ENCODE measurements at regions not wholly inside any gene's neighbourhood (a gene's known extent, or its start where the extent isn't known, plus 50 kb on each side); places are given as distances from the start of the nearest gene placed in this dataset.

- H3K9me3 ChIP-seq = no peaks in the 10 kb centered on the region
- no peak for DNase-seq
- no peak for TF ChIP-seq POLR2A (IDR thresholded peaks at IDR 0.05)
- TF ChIP-seq, protein P1, sequence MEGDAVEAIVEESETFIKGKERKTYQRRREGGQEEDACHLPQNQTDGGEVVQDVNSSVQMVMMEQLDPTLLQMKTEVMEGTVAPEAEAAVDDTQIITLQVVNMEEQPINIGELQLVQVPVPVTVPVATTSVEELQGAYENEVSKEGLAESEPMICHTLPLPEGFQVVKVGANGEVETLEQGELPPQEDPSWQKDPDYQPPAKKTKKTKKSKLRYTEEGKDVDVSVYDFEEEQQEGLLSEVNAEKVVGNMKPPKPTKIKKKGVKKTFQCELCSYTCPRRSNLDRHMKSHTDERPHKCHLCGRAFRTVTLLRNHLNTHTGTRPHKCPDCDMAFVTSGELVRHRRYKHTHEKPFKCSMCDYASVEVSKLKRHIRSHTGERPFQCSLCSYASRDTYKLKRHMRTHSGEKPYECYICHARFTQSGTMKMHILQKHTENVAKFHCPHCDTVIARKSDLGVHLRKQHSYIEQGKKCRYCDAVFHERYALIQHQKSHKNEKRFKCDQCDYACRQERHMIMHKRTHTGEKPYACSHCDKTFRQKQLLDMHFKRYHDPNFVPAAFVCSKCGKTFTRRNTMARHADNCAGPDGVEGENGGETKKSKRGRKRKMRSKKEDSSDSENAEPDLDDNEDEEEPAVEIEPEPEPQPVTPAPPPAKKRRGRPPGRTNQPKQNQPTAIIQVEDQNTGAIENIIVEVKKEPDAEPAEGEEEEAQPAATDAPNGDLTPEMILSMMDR (IDR thresholded peaks at IDR 0.05) = no peak
These were observed 235.4 kb downstream of the FSCB start for GRCh38 chr14:44271637-44272036.

GRCh38 chr14:44271006-44271405, 236.1 kb downstream of the FSCB start:
- DNase-seq = no peak
- intact Hi-C loops (cut with DNase I) = no loop called here
- Histone ChIP-seq H3K27ac (no peak overlapping the region), H3K4me3 (replicated peaks in 1 of 3) (no peak overlapping the region), H3K27me3 (no peaks in the 10 kb centered on the region), H3K4me1 (no peaks in the 10 kb centered on the region), H3K36me3 (no peaks in the 10 kb centered on the region), H3K9me3 (no peaks in the 10 kb centered on the region)
- no peak for TF ChIP-seq POLR2A (IDR thresholded peaks at IDR 0.05)
- TF ChIP-seq, protein P1 (IDR thresholded peaks at IDR 0.05) = no peak
- WGBS, 2 donors = 83 to 88% methylated on average over 3 of the region's 3 CpGs

More at GRCh38 chr14:44271637-44272036, 235.4 kb downstream of the FSCB start:
- intact Hi-C loops (cut with DNase I) = no loop called here
- Histone ChIP-seq H3K27ac (no peak overlapping the region), H3K4me3 (replicated peaks in 1 of 3) (no peak overlapping the region), H3K27me3 (no peaks in the 10 kb centered on the region), H3K4me1 (no peaks in the 10 kb centered on the region), H3K36me3 (no peaks in the 10 kb centered on the region)
- WGBS, 2 donors = 76 to 91% methylated on average over 2 of the region's 2 CpGs

- 63% methylated on average over 2 of the region's 2 CpGs for WGBS, 2 donors
- H3K4me1 ChIP-seq = no peaks in the 10 kb centered on the region
- TF ChIP-seq, protein P1 (IDR thresholded peaks at IDR 0.05) = no peak
- no peak overlapping the region for H3K27ac ChIP-seq
- intact Hi-C loops (cut with DNase I) = no loop called here
- H3K27me3 ChIP-seq = no peaks in the 10 kb centered on the region
- H3K4me3 ChIP-seq (replicated peaks in 1 of 3) = no peak overlapping the region
- H3K36me3 ChIP-seq = no peaks in the 10 kb centered on the region
- DNase-seq = no peak
- H3K9me3 ChIP-seq = no peaks in the 10 kb centered on the region
These were observed 241.8 kb downstream of the FSCB start for GRCh38 chr14:44265246-44265645.

- no peak for DNase-seq
- H3K4me1 ChIP-seq = no peaks in the 10 kb centered on the region
- no peaks in the 10 kb centered on the region for H3K27me3 ChIP-seq
- no peaks in the 10 kb centered on the region for H3K9me3 ChIP-seq
- TF ChIP-seq POLR2A (IDR thresholded peaks at IDR 0.05) = no peak
- TF ChIP-seq, protein P1 (IDR thresholded peaks at IDR 0.05) = no peak
- no peak overlapping the region for H3K27ac ChIP-seq
- H3K4me3 ChIP-seq (replicated peaks in 1 of 3) = no peak overlapping the region
- intact Hi-C loops (cut with DNase I) = no loop called here
- H3K36me3 ChIP-seq = no peaks in the 10 kb centered on the region
These were observed 291.4 kb downstream of the FSCB start for GRCh38 chr14:44215660-44216059.

DNA sequence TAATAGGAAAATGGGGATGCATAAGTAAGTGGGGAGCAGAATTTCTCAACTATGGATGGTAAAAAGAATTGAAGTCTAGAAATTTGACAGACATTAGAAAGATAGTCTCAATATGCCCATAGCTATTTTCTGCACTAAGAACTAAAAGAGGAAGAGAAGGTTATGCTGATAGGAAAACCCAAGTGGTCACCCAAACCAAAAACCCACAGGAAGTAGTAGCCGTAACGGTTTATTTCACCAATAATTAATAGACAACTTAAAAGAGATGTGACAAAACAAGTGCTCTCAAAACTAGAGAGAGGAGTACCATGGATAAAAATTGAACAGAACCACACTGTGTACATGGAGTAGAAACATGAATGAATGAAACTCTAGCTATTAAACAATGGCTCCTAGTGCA, 295.4 kb downstream of the FSCB start:
- no peaks in the 10 kb centered on the region for H3K36me3 ChIP-seq
- H3K9me3 ChIP-seq = no peaks in the 10 kb centered on the region
- intact Hi-C loops (cut with DNase I) = no loop called here
- no peak for DNase-seq
- TF ChIP-seq, protein P1 (IDR thresholded peaks at IDR 0.05) = no peak
- TF ChIP-seq POLR2A (IDR thresholded peaks at IDR 0.05) = no peak
- WGBS, 2 donors = 47 to 95% methylated on average over 2 of the region's 2 CpGs
- no peak overlapping the region for H3K27ac ChIP-seq
- no peaks in the 10 kb centered on the region for H3K27me3 ChIP-seq
- no peaks in the 10 kb centered on the region for H3K4me1 ChIP-seq
- no peak overlapping the region for H3K4me3 ChIP-seq (replicated peaks in 1 of 3)

All from thyroid gland (tissue), 4 donors.